ENCODE measurements at regions not wholly inside any gene's neighbourhood (a gene's known extent, or its start where the extent isn't known, plus 50 kb on each side); places are given as distances from the start of the nearest gene placed in this dataset.
"Not testable (repeated sequence)": the region's sequence is repeated elsewhere in the genome, so short reads cannot be mapped to it uniquely, and the experiment has no call there.

- no peak for FAIRE-seq
These were observed 477.6 kb upstream of the CD180 start for GRCh38 chr5:67674159-67674655.

GRCh38 chr5:67673618-67674017 is 477.0 kb upstream of the CD180 start:
- no peak for FAIRE-seq

DNA sequence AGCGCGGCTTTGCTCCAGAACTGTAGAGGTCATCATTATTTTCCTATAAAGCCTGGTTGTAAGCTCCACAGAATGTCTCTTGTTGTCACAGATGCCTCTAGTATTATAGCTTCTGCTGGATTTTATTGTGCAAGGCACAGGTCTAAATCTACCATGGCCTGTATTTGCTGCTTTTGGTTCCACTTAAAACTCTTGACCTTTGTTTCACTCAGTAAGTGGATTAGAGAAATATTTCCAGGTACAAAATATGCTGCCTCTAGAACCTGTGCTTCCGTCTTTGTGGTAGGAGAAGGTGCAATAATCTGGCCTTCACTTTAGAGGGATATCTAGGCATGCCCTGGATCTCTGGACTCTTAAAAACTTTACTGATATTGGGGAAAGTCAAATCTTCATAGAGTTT is 476.6 kb upstream of the CD180 start:
- no peak for FAIRE-seq

DNA sequence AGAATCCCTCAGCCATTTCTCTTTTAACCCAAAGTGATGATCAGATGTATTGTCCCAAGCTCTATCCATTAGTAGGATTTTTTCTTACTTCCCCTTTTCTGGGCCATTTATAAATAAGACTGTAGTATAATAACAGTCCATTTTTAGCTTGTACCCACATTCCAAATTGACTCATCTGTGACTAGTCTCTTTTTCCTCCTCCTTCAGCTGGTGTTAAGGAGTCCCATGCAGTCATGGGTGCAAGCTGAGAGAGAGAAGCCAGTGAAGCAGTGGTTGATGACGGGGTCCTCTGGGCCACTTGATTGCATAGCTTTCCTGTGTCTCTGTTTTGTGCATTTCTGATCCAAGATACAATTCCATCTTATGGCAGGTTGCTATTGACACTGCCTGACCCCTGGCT is 476.0 kb upstream of the CD180 start:
- no peak for FAIRE-seq

DNA sequence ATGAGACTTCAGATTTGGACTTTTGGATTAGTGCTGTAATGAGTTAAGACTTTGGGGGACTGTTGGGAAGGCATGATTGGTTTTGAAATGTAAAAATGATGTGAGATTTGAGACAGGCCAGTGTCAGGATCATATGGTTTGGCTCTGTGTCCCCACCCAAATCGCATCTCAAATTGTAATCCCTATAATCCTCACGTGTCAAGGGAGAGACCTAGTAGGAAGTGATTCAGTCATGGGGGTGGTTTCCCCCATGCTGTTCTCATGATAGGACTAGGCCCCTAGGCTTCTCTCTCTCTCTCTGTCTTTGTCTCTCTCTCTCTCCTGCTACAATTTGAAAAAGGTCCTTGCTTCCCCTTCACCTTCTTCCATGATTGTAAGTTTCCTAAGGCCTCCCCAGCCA is 473.3 kb upstream of the CD180 start:
- FAIRE-seq = no peak

DNA sequence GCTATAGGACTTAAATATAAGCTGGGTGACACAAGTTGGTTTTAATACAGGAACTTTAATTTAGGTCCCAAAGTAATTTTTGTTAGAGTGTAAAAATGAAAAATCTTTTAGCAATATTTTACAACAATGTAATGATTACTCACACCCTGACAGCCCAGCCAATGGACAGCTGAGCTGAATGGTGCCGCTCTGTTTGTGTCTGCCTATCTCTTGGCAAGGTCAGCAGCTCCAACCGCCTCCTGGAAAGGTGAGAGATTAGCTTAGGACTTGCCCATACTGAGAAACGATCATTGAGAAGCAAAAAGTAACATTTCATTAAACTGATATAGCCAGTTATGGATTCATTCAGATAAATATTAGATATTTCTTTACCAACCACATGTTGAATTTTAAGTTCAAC is 463.6 kb upstream of the CD180 start:
- FAIRE-seq = no peak

GRCh38 chr5:67659288-67659687 is 462.7 kb upstream of the CD180 start:
- FAIRE-seq = no peak

- FAIRE-seq = peak; percentile 64
These were observed 460.5 kb upstream of the CD180 start for GRCh38 chr5:67657055-67657454.

GRCh38 chr5:67652201-67652600 is 455.6 kb upstream of the CD180 start:
- no peak for FAIRE-seq

GRCh38 chr5:67651180-67651579 is 454.6 kb upstream of the CD180 start:
- FAIRE-seq = no peak

DNA sequence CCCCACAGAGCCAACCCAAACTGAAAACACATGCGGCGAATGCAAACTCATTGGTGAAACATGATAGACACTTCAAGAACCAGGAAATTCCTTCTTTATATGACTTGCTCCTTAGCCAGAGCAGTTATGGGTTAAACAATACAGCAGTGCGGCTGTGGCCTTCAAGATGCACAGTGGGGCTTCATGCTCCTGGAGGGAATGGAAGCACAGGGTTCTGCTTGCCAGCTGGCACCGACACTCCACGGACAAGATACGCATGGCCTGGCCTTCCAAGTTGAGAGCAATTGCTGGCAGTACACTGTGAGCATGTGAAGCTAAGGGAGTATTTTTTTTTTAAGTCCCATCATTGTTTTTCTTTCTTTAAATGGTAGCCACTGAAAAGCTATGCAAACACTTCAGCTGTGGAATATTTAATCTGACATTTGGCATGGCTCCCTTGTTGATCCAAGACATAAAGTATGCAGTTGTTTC is 451.6 kb upstream of the CD180 start:
- no peak for FAIRE-seq

- no peak for FAIRE-seq
These were observed 451.2 kb upstream of the CD180 start for GRCh38 chr5:67647772-67648171.

DNA sequence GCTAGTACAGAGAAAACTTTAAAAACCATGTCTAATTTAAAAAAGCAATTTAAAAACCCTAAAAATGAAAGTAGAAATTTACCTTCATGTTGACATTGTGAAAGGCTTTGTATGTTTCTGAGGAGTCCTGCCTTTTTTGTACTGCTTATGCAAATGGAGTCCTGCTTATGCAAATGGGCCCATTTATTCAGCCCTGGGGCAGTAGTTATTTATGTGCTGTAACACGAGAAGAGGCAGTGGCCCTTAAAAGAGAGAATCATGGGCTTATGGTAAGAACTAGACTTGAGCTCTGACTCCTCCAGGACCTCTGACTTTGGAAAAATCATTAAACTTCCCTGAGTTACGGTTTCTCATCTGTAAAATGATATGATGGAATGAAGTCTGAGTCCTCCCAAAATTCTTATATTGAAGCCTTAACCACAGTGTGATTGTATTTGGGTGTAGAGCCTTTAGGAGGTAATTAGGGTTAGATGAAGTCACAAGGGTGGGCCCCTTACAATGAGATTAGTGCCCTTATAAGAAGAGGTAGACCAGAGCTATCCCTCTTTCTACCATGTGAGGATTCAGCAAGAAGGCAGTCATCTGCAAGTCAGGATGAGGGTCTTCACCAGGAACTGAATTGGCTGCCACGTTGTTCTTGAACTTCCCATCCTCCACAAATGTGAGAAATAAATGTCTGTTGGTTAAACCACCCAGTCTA is 447.8 kb upstream of the CD180 start:
- no peak for FAIRE-seq

- no peak for FAIRE-seq
These were observed 446.9 kb upstream of the CD180 start for GRCh38 chr5:67643536-67643935.

- no peak for FAIRE-seq
These were observed 443.4 kb upstream of the CD180 start for GRCh38 chr5:67639976-67640375.

DNA sequence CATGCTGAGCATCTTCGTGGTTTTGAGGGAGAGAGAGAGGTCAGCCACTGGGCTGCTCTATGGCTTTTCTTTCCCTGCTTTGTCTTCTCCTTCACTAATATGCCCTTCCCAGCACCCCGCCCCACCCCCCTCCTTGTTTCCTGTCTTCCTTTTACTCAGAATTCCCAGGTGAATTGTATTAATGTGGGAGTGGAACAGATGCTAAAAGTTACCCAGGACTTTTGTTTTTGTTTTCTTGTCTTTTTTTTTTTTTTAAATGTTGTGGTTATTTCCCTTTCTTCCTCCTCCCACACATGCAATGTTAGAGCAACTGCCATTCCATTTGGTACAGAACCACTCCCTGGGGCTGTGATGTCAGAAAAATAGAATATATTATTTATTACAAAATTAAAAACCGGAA is 442.7 kb upstream of the CD180 start:
- no peak for FAIRE-seq

- no peak for FAIRE-seq
These were observed 440.4 kb upstream of the CD180 start for GRCh38 chr5:67636850-67637524.

- no peak for FAIRE-seq
These were observed 439.5 kb upstream of the CD180 start for GRCh38 chr5:67636091-67636490.

GRCh38 chr5:67627079-67627478 is 430.5 kb upstream of the CD180 start:
- not testable (repeated sequence) for FAIRE-seq

DNA sequence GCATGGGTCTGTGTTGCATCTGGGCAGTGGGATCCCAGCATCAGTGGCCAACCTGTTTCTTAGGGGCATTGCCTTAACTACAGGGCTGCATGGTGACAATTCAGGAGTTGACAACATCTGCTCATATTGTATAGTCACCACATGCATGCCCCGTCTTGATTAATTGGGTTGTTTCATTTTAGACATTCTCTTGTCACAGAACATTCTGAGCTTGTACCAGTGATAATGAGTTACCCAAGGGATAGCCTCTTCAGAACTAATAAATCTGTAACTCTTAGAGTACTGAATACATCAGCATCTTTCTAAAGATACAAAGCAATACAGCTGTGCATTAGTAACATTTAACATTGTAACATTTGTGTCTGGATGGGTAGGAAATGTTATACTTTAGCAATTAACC is 426.5 kb upstream of the CD180 start:
- FAIRE-seq = no peak

- no peak for FAIRE-seq
These were observed 424.1 kb upstream of the CD180 start for GRCh38 chr5:67620424-67621397.

GRCh38 chr5:67619636-67620035 is 423.0 kb upstream of the CD180 start:
- no peak for FAIRE-seq

DNA sequence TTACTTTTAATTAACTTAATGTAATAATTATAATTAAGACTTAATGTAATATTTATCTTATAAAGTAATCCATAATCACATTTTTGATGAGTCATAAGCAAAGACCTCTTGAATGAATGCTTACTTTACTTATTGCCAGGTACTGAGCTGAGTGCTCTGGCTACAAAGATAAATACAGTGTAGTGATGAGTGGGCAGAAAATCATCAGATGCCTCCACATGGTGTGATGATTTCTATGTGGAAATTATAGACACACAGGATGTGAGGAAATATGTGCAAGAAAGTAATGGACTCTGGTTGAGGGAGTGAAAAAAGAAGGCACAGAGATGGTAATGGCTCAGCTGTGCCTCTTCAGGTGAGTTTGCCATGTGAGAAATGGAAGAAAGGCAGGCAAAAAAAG is 422.6 kb upstream of the CD180 start:
- no peak for FAIRE-seq
